Tibial artery (tissue), 4 donors: ENCODE measurements at regions not wholly inside any gene's neighbourhood (a gene's known extent, or its start where the extent isn't known, plus 50 kb on each side); places are given as distances from the start of the nearest gene placed in this dataset.

Experiments
- DNase-seq, 2 donors: peaks; one replicate each; pipeline ENCODE4 v3.0.0-alpha.2; 2019
- H3K27ac ChIP-seq, 2 donors: fragments of 200-600 bp; sonication (generic) in 1 of 2; 1 replicate in 1 of 2; 2 replicates in 1 of 2; pipeline ENCODE4 v1.5.1; 2018 to 2019; ENCODE audit warnings: mild to moderate bottlenecking in 1 of 2
- H3K27me3 ChIP-seq, 2 donors: fragments of 200-600 bp; sonication (generic) in 1 of 2; one replicate each; pipeline versions ENCODE4 v1.5.1 to v1.6.0; 2016 to 2019
- H3K36me3 ChIP-seq, 3 donors: fragments of 200-600 bp; sonication (generic) in 2 of 3; one replicate each; pipeline ENCODE4 v1.5.1; 2016 to 2019; ENCODE audit warnings: mild to moderate bottlenecking in 2 of 3
- H3K4me1 ChIP-seq, 4 donors: fragments of 200-600 bp; sonication (generic) in 2 of 4; 1 replicate in 3 of 4; 2 replicates in 1 of 4; pipeline ENCODE4 v1.5.1; 2016 to 2019
- H3K4me3 ChIP-seq, 2 donors: fragments of 200-600 bp; sonication (generic) in 1 of 2; 1 replicate in 1 of 2; 2 replicates in 1 of 2; pipeline ENCODE4 v1.5.1; 2018 to 2019; ENCODE audit warnings: mild to moderate bottlenecking in 2 of 2
- H3K9me3 ChIP-seq, 3 donors: fragments of 200-600 bp; sonication (generic) in 1 of 3; one replicate each; pipeline ENCODE4 v1.5.1; 2016 to 2019
- intact Hi-C: fragments of 100-400 bp; cut with DNase I; formaldehyde crosslinking; loops from one replicate; pipeline ENCODE4 v1.15.0; 2023; ENCODE audit warnings: low total_unique reads
- TF ChIP-seq, protein P1 (sequence below), 2 experiments: fragments of 200-600 bp in 1 of 2; fragments of 450-650 bp in 1 of 2; IDR thresholded peaks; one replicate each; pipeline ENCODE4 v1.5.1; 2017 to 2019; ENCODE audit warnings: antibody characterized with exemption in 2 of 2, mild to moderate bottlenecking in 1 of 2, moderate library complexity in 1 of 2

DNA sequence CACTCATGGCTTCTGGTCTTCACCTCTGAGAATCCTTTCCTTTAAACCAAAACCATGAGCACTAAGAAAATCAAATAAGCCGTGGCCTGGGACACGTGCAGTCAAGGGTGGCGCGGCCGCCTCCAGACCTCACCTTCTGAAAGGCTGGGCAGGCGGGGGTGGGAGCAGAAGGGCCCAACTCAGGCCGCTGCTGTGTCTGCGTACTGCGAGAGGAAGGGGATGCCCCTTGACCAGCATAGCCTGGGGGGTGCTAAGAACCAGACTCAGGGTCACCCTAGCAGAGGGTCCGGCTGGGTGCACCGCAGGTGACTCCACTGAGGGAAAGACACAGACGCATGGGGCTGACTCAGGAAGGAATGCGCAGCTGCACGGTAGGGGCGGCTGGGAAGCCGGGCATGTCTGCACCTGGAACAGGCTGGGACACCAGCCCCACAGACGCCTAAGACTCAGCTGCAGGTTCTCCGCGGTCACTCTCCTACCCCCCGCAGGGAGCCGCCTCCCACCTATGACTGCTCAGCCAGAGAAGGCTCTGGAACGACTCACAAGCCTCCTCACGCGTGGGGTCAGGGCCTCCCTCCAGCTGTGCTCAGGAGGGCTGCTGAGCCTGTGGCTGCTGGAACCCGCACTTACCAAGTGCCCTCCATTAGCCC lies 432.4 kb upstream of the MYT1L start:
- TF ChIP-seq, protein P1, sequence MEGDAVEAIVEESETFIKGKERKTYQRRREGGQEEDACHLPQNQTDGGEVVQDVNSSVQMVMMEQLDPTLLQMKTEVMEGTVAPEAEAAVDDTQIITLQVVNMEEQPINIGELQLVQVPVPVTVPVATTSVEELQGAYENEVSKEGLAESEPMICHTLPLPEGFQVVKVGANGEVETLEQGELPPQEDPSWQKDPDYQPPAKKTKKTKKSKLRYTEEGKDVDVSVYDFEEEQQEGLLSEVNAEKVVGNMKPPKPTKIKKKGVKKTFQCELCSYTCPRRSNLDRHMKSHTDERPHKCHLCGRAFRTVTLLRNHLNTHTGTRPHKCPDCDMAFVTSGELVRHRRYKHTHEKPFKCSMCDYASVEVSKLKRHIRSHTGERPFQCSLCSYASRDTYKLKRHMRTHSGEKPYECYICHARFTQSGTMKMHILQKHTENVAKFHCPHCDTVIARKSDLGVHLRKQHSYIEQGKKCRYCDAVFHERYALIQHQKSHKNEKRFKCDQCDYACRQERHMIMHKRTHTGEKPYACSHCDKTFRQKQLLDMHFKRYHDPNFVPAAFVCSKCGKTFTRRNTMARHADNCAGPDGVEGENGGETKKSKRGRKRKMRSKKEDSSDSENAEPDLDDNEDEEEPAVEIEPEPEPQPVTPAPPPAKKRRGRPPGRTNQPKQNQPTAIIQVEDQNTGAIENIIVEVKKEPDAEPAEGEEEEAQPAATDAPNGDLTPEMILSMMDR (IDR thresholded peaks at IDR 0.05) = no peak
- H3K36me3 ChIP-seq = no peaks in the 10 kb centered on the region
- no peaks in the 10 kb centered on the region for H3K27me3 ChIP-seq
- no peaks in the 10 kb centered on the region for H3K4me1 ChIP-seq
- peaks cover 0 to 7% (median 0%) of the 10 kb centered on the region in 3 donors for H3K9me3 ChIP-seq
- no peak overlapping the region for H3K27ac ChIP-seq
- H3K4me3 ChIP-seq = no peak overlapping the region
- no peak for DNase-seq
- intact Hi-C loops = no loop called here

DNA sequence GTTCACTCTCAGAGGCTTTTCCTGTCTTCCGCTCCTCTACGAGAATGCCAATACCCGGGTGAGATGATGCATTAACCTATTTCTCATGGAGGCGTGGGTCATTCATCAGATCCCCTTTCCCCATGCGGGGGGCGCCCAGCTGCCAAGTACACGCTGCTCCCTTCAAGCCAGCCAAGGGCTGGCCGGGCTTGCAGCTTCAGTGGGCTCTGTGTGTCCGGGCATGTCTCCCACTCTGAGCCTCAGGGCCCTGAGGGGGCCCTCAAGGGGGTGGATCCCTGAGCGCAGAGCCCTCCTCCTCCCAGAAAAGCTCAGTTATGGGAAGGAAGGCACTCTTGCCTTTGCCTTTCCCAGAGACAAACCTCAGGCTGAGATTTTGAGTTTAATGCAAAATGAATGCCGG lies 431.8 kb upstream of the MYT1L start:
- no peaks in the 10 kb centered on the region for H3K4me1 ChIP-seq
- TF ChIP-seq, protein P1 (IDR thresholded peaks at IDR 0.05) = no peak
- intact Hi-C loops = no loop called here
- no peaks in the 10 kb centered on the region for H3K27me3 ChIP-seq
- H3K36me3 ChIP-seq = no peaks in the 10 kb centered on the region
- no peak overlapping the region for H3K4me3 ChIP-seq
- DNase-seq = no peak
- H3K27ac ChIP-seq = no peak overlapping the region
- H3K9me3 ChIP-seq = peaks cover 0 to 7% (median 0%) of the 10 kb centered on the region in 3 donors

DNA sequence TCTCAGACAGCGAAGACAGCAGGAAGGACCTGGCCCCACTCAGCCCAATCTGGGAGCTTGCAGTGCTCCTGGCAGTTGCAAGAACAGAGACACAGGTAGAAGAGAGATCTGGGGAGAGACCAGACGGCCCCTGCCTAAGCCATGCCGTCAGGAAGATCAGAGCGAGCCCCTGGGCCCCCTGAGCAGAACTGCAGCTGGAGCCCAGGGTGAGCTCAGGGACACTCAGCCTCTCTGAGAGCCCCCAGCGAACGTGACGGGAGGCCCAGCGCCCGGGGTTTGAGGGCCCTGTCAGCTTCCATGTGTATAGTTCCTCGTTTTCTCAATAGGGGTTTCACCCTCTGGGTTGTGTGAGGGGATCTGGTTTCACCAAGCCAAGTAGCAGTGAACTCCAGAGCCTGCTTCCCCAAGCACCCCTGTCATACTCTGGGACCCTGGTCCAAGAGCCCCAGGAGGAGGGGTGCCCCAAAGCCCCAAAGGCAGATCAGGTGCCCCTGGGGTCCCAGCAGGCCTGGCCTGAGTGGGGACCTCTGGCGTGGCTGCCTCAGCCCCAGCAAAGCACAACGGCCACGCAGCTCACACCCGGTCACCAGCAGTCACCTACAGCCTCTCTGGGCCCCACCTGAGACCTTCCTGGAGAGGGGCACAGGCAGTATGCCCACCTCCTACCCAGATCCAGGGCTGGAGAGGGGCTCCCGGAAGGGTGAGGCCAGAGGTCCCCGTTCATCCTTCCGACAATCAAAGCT lies 431.3 kb upstream of the MYT1L start:
- Histone ChIP-seq H3K4me3 (no peak overlapping the region), H3K27me3 (no peaks in the 10 kb centered on the region), H3K36me3 (no peaks in the 10 kb centered on the region), H3K4me1 (no peaks in the 10 kb centered on the region), H3K27ac (no peak overlapping the region), H3K9me3 (peaks cover 0 to 7% (median 0%) of the 10 kb centered on the region in 3 donors)
- TF ChIP-seq, protein P1 (IDR thresholded peaks at IDR 0.05) = no peak
- intact Hi-C loops = no loop called here
- DNase-seq = no peak

DNA sequence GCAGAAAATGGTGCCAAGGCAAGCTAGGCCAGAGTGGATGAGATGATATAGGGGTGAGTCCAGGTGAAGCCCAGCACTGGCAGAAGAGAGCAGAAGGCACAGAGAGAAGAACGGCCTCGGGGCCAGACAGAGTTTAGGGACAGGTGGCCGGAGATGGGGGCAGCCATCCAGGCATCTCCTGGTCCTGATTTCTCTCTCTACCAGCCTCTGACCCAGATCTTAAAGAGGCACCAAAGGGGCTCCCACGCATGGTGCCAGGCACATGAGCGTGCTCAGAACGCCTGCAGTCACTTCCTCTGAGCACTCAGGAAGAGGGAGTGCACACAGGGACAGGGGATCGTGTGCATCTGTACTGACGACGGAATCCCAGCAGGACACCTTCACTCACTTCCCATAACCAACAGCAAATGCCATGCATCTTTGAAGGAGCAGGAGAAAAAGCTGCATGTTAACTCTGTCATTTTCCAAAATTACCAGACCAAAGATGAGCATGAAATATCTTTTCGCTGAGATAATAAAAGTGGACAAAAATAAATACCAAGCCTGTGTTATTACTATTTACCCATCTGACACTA lies 427.8 kb upstream of the MYT1L start:
- no peak overlapping the region for H3K27ac ChIP-seq

DNA sequence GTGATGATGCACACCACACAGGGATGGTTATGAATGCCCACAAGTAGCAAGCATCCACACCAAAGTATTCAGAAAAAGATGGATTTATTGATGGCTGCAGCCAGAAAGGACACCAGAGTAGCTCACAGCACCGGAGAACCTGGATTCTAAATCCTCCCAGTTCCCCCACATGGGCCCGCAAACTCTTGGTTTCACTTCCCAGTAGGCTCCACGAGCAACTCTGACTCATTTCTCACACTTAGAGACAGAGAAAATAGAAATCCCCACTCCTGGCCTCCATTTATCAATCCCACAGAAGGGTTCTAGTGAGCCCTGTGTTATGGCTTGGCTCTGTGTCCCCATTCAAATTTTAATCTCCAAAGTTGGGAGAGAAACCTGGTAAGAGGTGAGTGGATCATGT lies 426.7 kb upstream of the MYT1L start:
- intact Hi-C loops = no loop called here

More for the DNA sequence above, 427.8 kb upstream of the MYT1L start:
- no peak overlapping the region for H3K4me3 ChIP-seq
- peaks cover 0 to 3% of the 10 kb centered on the region in 2 donors for H3K27me3 ChIP-seq
- TF ChIP-seq, protein P1 (IDR thresholded peaks at IDR 0.05) = no peak
- no peaks in the 10 kb centered on the region for H3K4me1 ChIP-seq
- no peaks in the 10 kb centered on the region for H3K36me3 ChIP-seq
- intact Hi-C loops = no loop called here
- peaks cover 0 to 7% (median 0%) of the 10 kb centered on the region in 3 donors for H3K9me3 ChIP-seq
- no peak for DNase-seq

More for the DNA sequence above, 426.7 kb upstream of the MYT1L start:
- peaks cover 0 to 3% of the 10 kb centered on the region in 2 donors for H3K27me3 ChIP-seq
- TF ChIP-seq, protein P1 (IDR thresholded peaks at IDR 0.05) = no peak
- no peaks in the 10 kb centered on the region for H3K4me1 ChIP-seq
- H3K4me3 ChIP-seq = no peak overlapping the region
- H3K9me3 ChIP-seq = peaks cover 0 to 7% (median 0%) of the 10 kb centered on the region in 3 donors
- H3K27ac ChIP-seq = no peak overlapping the region
- no peaks in the 10 kb centered on the region for H3K36me3 ChIP-seq
- DNase-seq = no peak
